DOHH2 (cell line): ENCODE measurements at regions not wholly inside any gene's neighbourhood (a gene's known extent, or its start where the extent isn't known, plus 50 kb on each side); places are given as distances from the start of the nearest gene placed in this dataset.

Experiments used
- CTCF ChIP-seq: fragments of 200-600 bp; sonication (generic); IDR thresholded peaks from one replicate; pipeline ENCODE4 v1.5.1; 2014; ENCODE audit warnings: antibody characterized with exemption, mild to moderate bottlenecking, low read depth, low read length; ENCODE audit not compliant: poor library complexity, severe bottlenecking
- EZH2phosphoT487 ChIP-seq: fragments of 200-600 bp; sonication (generic); IDR thresholded peaks from 2 replicates; pipeline ENCODE4 v1.6.1; 2017; ENCODE audit warnings: borderline replicate concordance, mild to moderate bottlenecking, antibody characterized with exemption, low read length, moderate library complexity, mixed read lengths

DNA sequence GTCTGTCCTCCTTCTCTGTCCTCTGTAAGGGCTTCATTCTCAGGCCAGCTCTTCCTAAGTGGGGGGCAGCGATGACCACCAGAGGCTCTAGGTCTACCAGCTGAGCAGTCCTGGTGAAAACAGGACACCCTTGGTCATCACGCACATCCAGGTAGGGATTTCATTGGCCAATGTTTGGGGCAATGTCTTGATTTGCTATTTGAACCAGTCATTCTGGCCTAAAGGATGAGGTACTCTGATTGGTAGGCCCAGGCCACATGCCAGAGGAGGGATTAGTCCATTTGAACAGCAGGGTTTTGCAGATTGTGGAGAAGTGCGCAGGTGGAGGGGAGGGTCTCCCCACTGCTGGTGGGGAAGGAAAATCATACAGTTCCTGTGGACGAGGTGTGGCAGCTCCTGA lies 57.3 kb downstream of the PLXNA1 start:
- no peak for TF ChIP-seq CTCF
- no peak for TF ChIP-seq EZH2phosphoT487
